ENCODE measurements at regions not wholly inside any gene's neighbourhood (a gene's known extent, or its start where the extent isn't known, plus 50 kb on each side); places are given as distances from the start of the nearest gene placed in this dataset.

- no peak for DNase-seq (ENCODE audit: low read depth, low spot score)
- no peak overlapping the region for H3K27ac ChIP-seq
- H3K9ac ChIP-seq (ENCODE audit: insufficient read length) = no peak overlapping the region
Measured at GRCh38 chr18:54777989-54778388, 50.3 kb upstream of the RAB27B start.

More at GRCh38 chr18:54777989-54778388, 50.3 kb upstream of the RAB27B start:
- TF ChIP-seq EZH2 (IDR thresholded peaks at IDR 0.05) (no peak), POLR2AphosphoS5 (IDR thresholded peaks at IDR 0.05; ENCODE audit: borderline replicate concordance, low read depth, low read length) (no peak), FOXP2 (optimal IDR thresholded peaks at IDR 0.05; ENCODE audit: control extremely low read depth, extremely low read length, insufficient read depth) (no peak)
- H3K4me3 ChIP-seq = no peak overlapping the region
- no peaks in the 10 kb centered on the region for H3K9me3 ChIP-seq (ENCODE audit: low read depth, low read length)
- H3K36me3 ChIP-seq (ENCODE audit: insufficient read depth, low read length) = no peaks in the 10 kb centered on the region

Data from SK-N-MC (cell line).